M059J (cell line): ENCODE measurements at regions not wholly inside any gene's neighbourhood (a gene's known extent, or its start where the extent isn't known, plus 50 kb on each side); places are given as distances from the start of the nearest gene placed in this dataset.
"Not testable (repeated sequence)": the region's sequence is repeated elsewhere in the genome, so short reads cannot be mapped to it uniquely, and the experiment has no call there.

Experiments
- DNase-seq: peaks from one replicate; pipeline ENCODE4 v3.0.0-alpha.2; 2012; ENCODE audit warnings: low read depth

DNA sequence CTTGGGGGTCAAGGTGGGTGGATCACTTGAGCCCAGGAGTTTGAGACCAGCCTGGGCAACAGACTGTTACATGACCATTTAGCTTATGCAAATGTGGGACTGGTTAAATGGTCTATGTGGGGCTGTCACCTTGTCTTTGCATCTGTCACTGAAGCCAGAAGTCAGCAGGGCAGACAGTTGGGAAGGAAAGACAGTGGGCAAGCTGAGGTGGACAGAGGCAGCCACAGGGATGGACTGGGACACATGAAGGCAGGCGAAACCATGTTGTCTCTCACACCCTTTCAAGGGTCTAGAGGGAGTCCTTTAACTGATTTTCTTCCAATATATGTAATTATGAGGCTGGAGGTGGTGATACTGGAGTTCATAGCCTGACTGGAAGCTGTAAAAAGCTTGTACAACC lies 426.4 kb downstream of the TMEM121 start:
- no peak for DNase-seq

DNA sequence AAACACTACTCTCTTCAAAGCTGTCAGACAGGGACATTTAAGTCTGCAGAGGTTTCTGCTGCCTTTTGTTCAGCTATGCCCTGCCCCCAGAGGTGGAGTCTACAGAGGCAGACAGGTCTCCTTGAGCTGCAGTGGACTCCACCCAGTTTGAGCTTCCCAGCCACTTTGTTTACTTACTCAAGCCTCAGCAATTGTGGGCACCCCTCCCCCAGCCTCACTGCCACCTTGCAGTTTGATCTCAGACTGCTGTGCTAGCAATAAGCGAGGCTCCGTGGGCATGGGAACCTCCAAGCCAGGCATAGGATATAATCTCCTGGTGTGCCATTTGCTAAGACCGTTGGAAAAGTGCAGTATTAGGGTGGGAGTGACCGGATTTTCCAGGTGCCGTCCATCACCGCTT lies 435.2 kb downstream of the TMEM121 start:
- not testable (repeated sequence) for DNase-seq

DNA sequence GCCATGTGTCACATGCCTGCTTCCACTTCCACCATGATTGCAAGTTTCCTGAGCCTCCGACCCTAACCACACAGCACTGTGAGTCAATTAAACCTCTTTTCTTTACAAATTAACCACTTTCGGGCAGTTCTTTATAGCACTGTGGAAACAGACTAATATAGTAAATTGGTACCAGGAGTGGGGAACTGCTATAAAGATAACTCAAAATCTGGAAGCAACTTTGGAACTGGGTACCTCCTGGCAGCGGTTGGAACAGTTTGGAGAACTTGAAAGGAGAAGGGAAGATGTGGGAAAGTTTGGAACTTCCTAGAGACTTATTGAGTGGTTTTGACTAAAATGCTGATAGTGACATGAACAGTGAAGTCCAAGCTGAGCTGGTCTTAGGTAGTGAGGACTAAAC lies 436.1 kb downstream of the TMEM121 start:
- DNase-seq, result no peak

DNA sequence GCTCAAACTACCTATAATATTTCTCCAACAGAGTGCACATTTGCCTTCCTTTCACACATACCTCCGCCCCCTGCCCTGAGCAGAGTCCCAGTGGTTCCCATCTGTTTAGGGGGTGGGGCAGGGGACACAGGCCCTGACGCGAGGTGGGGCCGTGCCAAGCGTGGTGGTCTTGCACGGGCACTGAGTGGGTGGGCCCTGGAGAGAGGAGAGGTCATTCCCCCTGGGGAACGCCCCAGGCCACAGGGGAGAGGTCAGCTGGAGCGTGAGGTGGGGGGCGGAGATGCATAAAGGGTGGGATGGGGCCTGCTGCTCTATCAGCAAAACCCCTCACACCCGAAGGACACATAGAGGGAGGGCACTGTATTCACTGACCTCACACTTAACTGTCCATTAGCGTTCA lies 441.9 kb downstream of the TMEM121 start:
- no peak for DNase-seq

DNA sequence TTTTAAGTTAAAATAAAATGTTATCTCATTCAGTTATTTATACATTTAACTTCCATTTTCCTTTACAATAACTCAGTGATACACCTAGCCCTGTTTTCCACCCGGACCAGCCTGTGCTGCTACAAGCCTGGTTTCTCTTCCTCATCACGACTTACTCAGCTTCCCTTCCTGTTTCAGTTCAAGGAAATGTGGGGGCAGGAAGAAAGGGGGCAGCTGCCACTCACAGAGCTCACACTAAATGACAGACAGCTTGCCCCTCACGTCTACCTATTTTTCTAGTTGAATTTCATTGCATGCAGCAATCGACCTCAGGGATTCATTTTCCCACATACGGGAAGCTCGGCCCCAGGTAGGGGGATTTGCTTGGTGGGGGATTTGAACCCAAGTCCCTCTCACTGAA lies 442.6 kb downstream of the TMEM121 start:
- not testable (repeated sequence) for DNase-seq

DNA sequence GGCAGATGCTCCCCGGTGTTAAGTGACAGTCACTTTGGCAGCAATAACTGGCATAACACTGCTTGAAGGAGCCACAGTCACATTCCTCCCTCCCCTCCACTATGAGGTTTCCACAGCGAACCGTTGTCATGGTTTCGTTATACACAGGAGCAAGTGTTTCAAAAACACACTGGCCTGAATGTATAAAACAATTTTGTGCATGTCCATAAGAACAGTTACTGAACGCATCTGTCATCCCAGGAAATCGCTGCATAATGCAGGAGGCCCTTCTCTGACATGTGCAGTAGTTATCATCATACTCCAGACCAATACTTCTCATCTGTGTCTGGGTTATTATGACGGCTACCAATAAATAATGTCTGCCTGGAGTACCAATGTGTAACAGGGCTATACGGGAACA lies 444.4 kb downstream of the TMEM121 start:
- not testable (repeated sequence) for DNase-seq

DNA sequence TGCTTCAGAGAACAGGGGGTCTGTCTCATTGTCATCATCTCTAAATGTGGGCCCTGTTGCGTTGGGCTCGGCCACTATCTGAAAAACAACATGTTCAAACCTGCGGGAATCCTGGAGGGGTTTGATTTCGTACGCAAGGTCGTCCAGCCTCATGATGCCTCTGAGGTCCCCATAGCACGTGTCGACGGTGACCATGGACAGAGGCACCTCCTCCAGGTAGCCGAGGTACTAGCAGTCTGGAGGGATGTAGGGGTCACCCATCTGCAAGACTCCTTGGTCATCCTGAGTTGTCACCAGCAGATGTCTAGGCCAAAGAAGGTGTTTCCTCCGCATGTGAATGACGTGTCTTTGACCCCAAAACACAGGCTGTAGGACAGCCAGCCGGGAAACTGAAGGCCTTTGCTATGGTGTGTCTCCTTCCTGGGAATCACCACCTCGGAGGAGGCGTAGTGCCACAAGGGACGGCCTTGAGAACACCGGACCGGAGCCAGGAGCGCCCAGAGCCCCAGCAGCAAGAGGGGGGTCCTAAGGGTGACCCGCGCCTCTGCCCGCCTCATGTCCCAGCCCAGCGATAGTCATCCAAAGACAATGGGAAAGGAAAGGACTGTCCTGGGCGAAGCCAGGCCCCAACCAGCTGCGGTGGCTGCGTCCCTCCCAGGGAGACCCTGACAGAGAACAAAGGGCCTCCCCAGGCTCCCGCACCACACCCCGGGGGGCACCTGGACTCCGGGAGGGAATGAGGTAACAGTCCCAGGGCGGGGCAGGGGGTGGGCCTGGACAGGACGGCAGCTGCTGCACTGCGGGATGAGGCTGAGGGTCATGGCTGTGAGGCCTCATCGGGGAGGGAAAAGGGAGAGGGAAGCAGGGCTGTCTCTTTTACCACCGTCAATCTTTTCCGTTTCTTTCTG lies 445.5 kb downstream of the TMEM121 start:
- no peak for DNase-seq

DNA sequence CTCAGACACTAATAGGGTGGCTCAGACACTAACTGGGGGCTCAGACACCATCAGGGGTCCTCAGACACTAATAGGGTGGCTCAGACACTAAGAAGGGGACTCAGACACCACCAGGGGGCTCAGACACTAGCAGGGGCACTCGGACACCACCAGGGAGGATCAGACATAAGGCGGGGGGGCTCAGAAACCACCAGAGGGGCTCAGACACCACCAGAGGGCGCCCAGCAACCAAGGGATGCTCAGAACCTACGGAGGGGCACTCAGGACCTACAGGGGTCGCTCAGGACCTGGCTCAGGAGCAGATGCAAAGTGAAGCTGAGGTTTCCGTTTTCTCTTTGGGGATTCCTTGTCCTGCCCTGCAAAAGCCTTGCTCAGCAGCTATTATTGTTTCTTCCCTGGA lies 448.5 kb downstream of the TMEM121 start:
- DNase-seq, result peak; percentile 21

DNA sequence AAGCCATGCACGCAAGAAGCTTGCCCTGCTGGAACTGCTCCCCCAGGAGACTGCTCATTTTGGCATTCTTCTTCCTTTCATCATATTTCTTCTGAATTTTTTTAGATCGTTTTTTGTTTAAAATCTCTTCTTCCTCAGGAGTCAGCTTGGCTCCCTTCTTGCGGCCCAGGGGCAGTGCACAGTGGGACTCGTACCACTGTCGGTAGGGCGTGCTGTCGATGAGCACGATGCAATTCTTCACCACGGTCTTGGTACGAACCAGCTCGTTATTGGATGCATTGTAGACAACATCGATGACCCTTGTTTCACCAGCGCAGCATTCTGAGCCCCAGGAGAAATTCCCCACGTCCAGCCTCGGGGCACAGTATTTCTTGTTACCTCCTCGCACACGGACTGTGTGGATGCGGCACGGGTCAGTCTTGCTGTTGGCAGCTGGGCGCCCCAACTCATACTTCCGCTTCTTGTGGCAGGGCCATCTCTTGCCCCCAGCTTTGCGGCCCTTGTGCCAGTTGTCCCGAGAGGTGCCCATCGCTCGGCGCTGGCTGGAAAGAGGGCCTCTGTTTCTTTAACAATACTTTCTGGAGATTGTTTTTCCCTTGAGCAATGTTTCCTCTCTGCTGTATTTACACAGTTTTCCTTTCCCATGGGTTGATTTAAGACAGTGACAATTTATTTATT lies 452.4 kb downstream of the TMEM121 start:
- DNase-seq, result no peak

DNA sequence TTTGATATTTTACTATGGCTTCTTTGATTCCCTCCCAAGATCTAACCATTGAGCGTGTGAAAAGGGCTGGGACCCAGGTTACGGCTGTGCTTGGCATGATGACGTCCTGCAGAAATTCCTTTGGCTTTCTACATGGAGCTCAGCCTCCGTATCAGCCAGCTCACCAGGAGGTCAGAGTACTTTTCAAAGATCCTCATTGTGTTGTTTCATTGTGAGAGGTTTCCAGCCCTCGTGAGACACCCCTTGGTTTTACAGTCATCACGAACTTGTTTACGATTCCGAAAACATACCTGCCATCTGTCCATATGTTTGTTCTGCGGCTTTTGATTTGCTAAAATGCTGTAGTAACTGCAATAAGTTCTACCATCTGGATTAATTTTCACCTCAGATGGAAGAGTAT lies 453.1 kb downstream of the TMEM121 start:
- DNase-seq, result peak; percentile 24

DNA sequence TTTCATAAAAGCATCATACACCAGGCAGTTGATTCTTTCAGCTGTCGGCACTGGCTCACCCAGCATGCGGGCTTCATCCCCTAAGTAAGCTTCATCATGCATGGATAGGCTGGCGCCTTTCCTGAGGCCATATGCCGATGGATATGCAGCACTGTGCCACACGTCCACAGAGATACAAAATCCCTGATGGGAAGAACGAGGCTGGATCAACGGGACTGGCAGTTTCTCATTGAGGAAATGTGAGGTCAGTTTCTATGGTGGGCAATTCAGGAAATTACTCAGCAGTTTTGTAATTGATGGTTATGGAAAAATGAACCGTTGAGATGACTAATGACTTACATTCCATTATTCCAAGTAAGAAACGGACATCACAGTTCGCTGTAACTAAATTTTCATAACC lies 453.8 kb downstream of the TMEM121 start:
- peak; percentile 77 for DNase-seq

DNA sequence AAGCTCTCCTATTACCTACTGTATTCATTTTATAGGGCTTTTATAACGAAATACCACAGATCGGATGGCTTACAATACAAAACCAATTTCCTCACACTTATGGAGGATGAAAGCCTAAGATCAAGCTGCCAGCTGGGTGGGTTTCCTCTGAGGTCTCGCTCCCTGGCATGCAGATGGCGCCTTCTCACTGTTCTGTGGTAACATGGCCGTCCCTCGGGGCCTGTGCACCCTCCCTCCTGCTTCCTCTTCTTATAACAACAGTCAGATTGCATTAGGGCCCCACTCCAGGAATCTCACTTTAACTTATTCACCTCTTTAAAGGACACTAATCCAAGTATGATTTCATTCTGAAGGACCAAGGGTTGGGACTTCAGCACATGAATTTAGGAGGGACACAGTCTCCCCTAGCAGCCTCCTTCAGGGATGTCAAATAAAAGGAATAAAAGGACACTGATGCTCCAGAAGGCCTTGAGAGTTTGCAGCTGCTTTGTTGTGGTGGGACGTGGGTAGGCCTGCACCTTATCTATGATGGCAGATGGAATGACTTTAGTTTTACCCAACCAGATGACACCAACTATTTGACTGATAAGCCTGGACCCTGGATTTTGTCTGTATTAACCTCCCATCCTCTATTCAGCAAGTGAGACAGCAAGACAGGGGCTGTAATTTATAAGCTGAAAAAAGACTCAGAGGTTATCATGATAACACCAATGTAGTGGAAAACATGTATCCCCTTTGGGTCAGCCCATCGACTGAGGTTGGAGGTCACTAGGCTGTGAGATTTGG lies 455.3 kb downstream of the TMEM121 start:
- not testable (repeated sequence) for DNase-seq

DNA sequence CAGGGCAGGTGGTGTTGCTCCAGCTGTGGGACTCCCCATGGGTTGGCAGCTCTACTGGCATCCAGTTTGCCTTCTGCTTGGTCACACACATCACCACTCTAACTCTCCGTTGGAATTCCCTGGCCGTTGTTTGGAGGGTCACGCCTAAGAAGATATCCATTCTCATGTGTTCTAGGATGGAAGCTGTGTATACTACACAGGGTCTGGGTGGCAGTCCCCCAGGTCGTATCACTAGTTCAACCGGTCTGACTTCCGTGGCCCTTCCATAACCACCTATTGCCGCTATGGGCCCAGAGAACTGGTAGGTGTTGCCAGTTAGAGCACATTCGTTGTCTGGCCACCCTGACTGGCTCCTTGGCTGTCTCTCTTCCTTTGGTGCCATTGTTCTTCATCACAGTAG lies 456.3 kb downstream of the TMEM121 start:
- DNase-seq, result no peak

DNA sequence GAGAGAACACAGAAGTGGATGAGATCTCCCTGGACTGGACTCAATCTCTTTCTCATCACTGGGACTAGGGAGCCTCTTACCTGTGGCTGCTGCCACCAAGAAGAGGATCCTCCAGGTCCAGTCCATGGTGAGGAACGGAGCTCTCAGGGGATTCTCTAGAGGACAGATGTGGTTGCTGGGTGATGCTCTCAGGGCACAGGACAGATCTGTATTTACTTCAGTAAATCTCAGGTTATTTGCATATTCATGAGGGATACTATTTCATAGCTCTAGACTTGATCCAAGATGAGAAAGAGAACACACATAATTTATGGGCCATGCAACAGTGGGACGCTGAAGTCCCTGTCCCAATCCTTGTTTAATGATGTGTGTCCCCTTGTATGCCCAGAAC lies 460.5 kb downstream of the TMEM121 start:
- DNase-seq, result no peak

DNA sequence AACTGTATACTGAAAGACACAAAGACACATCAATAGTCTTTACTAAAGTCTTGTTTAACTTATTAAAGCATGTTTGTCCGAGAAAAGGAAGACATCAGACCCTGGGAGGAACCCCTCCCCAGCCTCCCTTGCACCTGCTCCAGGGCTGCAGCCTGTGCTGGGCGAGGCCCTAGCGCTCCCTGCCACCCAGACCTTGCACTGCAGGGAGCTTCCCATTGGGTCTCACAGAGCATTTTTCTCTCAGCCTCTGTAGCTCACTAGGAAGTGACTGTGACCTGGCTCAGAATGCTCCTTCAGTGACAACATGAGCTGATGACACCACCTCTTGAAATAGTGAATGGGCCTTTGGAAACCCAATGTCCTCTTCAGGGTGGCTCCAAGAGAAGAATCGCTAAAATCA lies 461.2 kb downstream of the TMEM121 start:
- DNase-seq, result no peak

DNA sequence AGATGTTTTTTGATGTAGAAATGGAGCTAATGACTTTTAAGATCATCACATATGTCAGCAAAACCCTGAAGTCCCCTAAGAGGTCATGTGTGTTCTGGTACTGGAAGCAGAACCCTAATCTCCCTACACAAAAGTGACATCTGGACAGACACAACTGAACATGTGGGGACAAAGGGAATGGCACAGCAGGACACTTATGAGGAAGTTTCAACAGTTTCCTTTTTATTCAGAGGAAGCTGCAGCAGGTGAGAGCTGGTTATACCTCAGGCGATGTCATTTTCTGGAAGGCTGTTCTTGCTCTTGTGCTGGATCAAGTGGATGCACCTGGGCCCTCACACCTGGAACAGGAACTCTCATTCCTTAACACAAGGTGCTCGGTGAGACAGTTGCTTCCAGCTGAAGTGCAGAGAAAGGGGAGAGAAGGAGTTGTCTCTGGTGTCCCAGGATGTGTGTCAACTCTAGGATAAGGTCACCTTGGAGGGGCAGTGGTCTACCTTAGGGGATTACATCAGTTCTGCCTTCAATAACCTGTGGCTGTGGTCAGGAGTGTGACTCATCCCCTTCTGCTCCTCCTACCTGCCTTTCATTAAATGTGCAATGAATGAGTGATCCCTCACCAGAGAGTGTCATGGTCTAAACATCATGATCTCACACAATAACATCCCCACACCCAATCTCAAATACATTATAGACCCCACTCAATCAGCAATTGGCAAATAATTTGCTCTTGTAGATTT lies 463.4 kb downstream of the TMEM121 start:
- DNase-seq, result peak; percentile 41

DNA sequence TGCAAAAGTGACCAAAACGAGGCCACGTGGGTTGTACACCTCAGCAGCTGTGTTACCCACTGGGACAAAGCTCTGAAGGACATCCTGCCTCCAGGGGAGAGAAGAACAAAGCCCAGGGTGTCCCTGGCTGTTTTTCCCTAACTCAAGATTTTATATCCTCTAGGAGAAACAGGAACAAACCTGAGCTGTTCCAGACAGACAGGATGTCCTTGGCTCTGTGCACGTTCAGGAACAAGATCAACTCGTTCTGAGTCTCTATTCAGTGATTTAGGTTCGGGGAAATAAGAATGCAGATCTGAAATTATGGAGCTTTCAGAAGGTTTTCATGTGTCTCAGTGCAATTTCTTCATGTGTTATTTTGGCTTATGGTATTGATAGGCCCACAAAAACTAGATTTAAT lies 465.3 kb downstream of the TMEM121 start:
- DNase-seq, result not testable (repeated sequence)

DNA sequence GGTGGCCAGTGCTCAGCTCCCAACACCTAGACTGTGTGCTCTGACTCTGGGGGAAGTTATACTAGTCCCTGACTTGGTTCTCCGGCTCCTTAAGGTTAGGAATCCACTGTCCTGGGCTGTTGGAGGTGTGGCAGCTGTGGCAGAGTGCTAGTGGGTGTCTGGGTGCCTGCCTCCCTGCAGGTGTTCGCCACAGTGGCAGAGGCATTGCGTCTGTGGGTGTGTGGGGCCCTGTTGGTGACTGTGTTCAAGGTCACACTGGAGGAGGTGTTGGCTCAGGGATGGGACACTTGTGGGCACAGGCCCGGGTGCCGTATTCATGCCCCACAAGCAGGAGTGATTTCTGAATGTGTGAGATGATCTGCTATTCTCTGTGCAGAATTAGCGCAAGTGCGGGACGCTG lies 467.4 kb downstream of the TMEM121 start:
- no peak for DNase-seq

DNA sequence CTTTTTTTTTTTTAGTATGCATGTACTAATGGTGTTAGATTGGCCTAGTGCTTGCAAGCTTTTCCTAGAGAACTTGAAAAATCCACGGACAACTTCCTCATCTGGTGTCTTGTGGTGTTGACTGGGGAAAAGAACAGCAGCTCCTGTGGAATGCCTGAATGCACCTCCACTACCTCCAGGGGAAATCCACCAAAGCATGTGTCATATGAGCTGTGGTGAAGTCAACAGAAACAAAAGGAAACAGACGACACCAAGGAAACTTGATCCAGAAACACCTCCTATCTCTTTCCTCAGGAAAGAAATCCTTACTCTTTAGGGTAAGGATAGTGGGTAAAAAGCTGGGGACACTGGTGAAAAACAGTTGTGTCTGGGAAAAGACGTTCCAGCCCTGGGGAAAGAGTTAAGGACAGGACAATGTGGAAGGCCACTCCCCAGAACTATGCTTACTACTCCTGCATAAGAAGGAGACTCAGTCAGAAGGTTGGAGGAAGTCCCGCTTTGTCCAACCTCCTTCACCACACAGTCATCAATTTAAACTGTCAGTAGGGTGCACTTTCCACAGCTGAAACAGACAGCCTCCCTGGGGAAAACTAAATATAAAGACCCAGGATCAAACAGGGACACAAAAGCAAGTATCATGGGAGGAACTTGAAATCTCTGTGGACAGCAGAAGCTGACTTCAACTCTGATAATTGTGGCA lies 468.8 kb downstream of the TMEM121 start:
- DNase-seq, result peak; percentile 69

DNA sequence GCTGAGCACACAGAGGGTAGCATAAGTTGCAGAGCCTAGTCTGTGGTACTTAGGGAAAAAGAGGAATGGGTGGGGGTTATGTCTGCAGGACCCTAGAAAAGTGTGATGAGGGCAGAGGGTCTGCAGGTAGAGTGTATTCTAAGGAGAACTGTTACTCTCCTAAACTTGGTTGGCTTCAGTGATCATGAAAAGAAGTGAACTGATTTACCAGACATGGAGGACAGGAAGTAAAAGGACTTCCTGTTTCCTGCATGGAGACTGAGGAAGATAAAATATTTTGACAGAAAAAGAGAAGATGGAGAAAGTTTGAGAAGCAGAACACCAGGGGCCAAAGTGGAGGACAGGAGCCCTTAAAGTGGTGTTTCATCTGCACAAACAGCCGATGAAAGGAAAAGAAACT lies 472.2 kb downstream of the TMEM121 start:
- DNase-seq, result not testable (repeated sequence)
